ENCODE measurements at regions not wholly inside any gene's neighbourhood (a gene's known extent, or its start where the extent isn't known, plus 50 kb on each side); places are given as distances from the start of the nearest gene placed in this dataset.
"Not testable (repeated sequence)": the region's sequence is repeated elsewhere in the genome, so short reads cannot be mapped to it uniquely, and the experiment has no call there.

- ChIA-PET POLR2A (no interaction called here), CTCF (no interaction called here)
- Mint-ChIP-seq H3K27me3 (no peaks in the 10 kb centered on the region), H3K4me3 (no peak overlapping the region), H3K9me3 (ENCODE audit: low read depth) (peaks cover 25% of the 10 kb centered on the region), H3K27ac (no peak overlapping the region), H3K4me1 (no peaks in the 10 kb centered on the region), H3K36me3 (ENCODE audit: low read depth) (no peaks in the 10 kb centered on the region)
- intact Hi-C loops (cut with DNase I, micrococcal nuclease) = no loop called here
- no peak for DNase-seq
- no peak for ATAC-seq
Observed at GRCh38 chr13:37163641-37164265, 58.3 kb upstream of the CSNK1A1L start.

GRCh38 chr13:37158481-37158880, 53.0 kb upstream of the CSNK1A1L start:
- Mint-ChIP-seq H3K27ac (no peak overlapping the region), H3K4me1 (no peaks in the 10 kb centered on the region), H3K9me3 (ENCODE audit: low read depth) (peaks cover 30% of the 10 kb centered on the region), H3K27me3 (no peaks in the 10 kb centered on the region), H3K4me3 (no peak overlapping the region), H3K36me3 (ENCODE audit: low read depth) (no peaks in the 10 kb centered on the region)
- ChIA-PET POLR2A (no interaction called here), CTCF (no interaction called here)
- no peak for DNase-seq
- ATAC-seq = no peak
- intact Hi-C loops (cut with DNase I, micrococcal nuclease) = no loop called here

- DNase-seq; H3K4me3 Mint-ChIP-seq; H3K4me1 Mint-ChIP-seq; POLR2A ChIA-PET; H3K27me3 Mint-ChIP-seq; intact Hi-C loops (cut with DNase I, micrococcal nuclease); H3K36me3 Mint-ChIP-seq (ENCODE audit: low read depth); CTCF ChIA-PET; ATAC-seq; H3K27ac Mint-ChIP-seq: not testable (repeated sequence)
- peaks cover 20% of the 10 kb centered on the region for H3K9me3 Mint-ChIP-seq (ENCODE audit: low read depth)
Observed at GRCh38 chr13:37155613-37156097, 50.2 kb upstream of the CSNK1A1L start.
